ENCODE measurements at regions not wholly inside any gene's neighbourhood (a gene's known extent, or its start where the extent isn't known, plus 50 kb on each side); places are given as distances from the start of the nearest gene placed in this dataset.

- TF ChIP-seq, protein P1, sequence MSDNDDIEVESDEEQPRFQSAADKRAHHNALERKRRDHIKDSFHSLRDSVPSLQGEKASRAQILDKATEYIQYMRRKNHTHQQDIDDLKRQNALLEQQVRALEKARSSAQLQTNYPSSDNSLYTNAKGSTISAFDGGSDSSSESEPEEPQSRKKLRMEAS (CRISPR knock-in tag; IDR thresholded peaks at IDR 0.05): no peak
- TF ChIP-seq CTCF (IDR thresholded peaks at IDR 0.05): no peak
Measured at GRCh38 chr7:50953820-50954219, 171.1 kb upstream of the GRB10 start.

Data from WTC11 (cell line).